ENCODE measurements at regions not wholly inside any gene's neighbourhood (a gene's known extent, or its start where the extent isn't known, plus 50 kb on each side); places are given as distances from the start of the nearest gene placed in this dataset.

DNA sequence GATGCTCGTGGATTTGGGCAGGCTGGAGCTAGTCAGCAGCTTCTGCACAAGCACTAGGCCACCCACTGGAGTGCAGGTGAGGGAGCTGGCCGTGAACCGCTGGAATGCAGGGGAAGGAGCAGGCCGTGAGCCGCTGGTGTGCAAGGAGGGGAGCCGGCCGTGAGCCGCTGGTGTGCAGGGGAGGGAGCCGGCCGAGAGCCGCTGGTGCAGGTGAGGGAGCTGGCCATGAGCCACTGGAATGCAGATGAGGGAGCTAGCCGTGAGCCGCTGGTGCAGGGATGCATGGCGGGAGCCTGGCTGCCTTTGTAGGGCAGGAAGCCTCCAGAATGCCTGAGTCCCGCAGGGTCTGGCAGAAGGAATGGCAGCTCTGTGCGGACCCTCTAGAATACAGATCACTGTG is 4220.0 kb upstream of the OR11H1 start:
- TF ChIP-seq POLR2A (IDR thresholded peaks at IDR 0.05) (no peak), POLR2AphosphoS5 (IDR thresholded peaks at IDR 0.05) (no peak), EP300 (IDR thresholded peaks at IDR 0.05) (no peak)
- TF ChIP-seq, protein P1, sequence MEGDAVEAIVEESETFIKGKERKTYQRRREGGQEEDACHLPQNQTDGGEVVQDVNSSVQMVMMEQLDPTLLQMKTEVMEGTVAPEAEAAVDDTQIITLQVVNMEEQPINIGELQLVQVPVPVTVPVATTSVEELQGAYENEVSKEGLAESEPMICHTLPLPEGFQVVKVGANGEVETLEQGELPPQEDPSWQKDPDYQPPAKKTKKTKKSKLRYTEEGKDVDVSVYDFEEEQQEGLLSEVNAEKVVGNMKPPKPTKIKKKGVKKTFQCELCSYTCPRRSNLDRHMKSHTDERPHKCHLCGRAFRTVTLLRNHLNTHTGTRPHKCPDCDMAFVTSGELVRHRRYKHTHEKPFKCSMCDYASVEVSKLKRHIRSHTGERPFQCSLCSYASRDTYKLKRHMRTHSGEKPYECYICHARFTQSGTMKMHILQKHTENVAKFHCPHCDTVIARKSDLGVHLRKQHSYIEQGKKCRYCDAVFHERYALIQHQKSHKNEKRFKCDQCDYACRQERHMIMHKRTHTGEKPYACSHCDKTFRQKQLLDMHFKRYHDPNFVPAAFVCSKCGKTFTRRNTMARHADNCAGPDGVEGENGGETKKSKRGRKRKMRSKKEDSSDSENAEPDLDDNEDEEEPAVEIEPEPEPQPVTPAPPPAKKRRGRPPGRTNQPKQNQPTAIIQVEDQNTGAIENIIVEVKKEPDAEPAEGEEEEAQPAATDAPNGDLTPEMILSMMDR (IDR thresholded peaks at IDR 0.05), result no peak

All from gastroesophageal sphincter (tissue), 3 donors.